ENCODE measurements at regions not wholly inside any gene's neighbourhood (a gene's known extent, or its start where the extent isn't known, plus 50 kb on each side); places are given as distances from the start of the nearest gene placed in this dataset.

- intact Hi-C loops (cut with micrococcal nuclease): no loop called here
- H3K4me2 ChIP-seq (ENCODE audit: insufficient read depth, low read length): no peak overlapping the region
- no peak overlapping the region for H2AFZ ChIP-seq (ENCODE audit: low read depth, low read length)
- no peaks in the 10 kb centered on the region for H3K36me3 ChIP-seq (ENCODE audit: control insufficient read depth, insufficient read depth, low read length)
- 0% methylated on average over 1 of the region's 1 CpG for WGBS (ENCODE audit: insufficient coverage, low coverage, missing lambda C conversion rate)
- in situ Hi-C loops (cut with MboI): no loop called here
- H3K4me3 ChIP-seq: no peak overlapping the region
- no peak for DNase-seq (ENCODE audit: extremely low read depth in 1 of 4, low spot score in 3 of 4)
- no TSS peak for BruUV-seq (replicated peaks)
- H3K9ac ChIP-seq (ENCODE audit: insufficient read depth in 1 of 2, low read depth in 2 of 2, low read length in 2 of 2): no peak overlapping the region
- H3K4me1 ChIP-seq (replicated peaks in 1 of 2; ENCODE audit: control insufficient read depth in 2 of 2, insufficient read depth in 2 of 2, low read length in 2 of 2): no peaks in the 10 kb centered on the region
- no peaks in the 10 kb centered on the region for H3K9me1 ChIP-seq (ENCODE audit: control insufficient read depth, insufficient read depth, low read length)
- POLR2A ChIA-PET: no interaction called here
- peak; percentile 63 for TF ChIP-seq SPI1 (IDR thresholded peaks at IDR 0.05; ENCODE audit: borderline replicate concordance, low read depth, low read length)
- TF ChIP-seq ASH1L (IDR thresholded peaks at IDR 0.05; ENCODE audit: borderline replicate concordance, low read depth, partially characterized antibody): no peak
- H4K20me1 ChIP-seq (replicated peaks; ENCODE audit: control insufficient read depth, insufficient read depth, low read length): no peaks in the 10 kb centered on the region
- H3K27me3 ChIP-seq (ENCODE audit: control insufficient read depth in 2 of 2, insufficient read depth in 2 of 2, low read length in 2 of 2): no peaks in the 10 kb centered on the region
- H3K79me2 ChIP-seq (ENCODE audit: control insufficient read depth, insufficient read depth, low read length): no peaks in the 10 kb centered on the region
- H3K27ac ChIP-seq (ENCODE audit: extremely low read depth, low read depth, low read length): no peak overlapping the region
- no peaks in the 10 kb centered on the region for H3K9me3 ChIP-seq (replicated peaks; ENCODE audit: control insufficient read depth, insufficient read depth, low read depth, low read length)
- CTCF ChIA-PET (ENCODE audit: low intra/inter-chr PET ratio): interaction anchor here (0.6 kb wide), 1 partner anchor 1262 kb away, joined by 3 read pairs; no protein-coding TSS in a partner anchor
- FAIRE-seq: no peak
- ATAC-seq: no peak
Measured at GRCh38 chr3:193008654-193009053, 91.0 kb upstream of the MB21D2 start.

- H3K36me3 ChIP-seq (ENCODE audit: control insufficient read depth, insufficient read depth, low read length): no peaks in the 10 kb centered on the region
- H3K9me1 ChIP-seq (ENCODE audit: control insufficient read depth, insufficient read depth, low read length): no peaks in the 10 kb centered on the region
- intact Hi-C loops (cut with micrococcal nuclease) (no loop called here), in situ Hi-C loops (cut with MboI) (no loop called here)
- ATAC-seq (no peak), DNase-seq (ENCODE audit: extremely low read depth in 1 of 4, low spot score in 3 of 4) (no peak), FAIRE-seq (no peak)
- CTCF ChIA-PET (ENCODE audit: low intra/inter-chr PET ratio): no interaction called here
- no peak overlapping the region for H2AFZ ChIP-seq (ENCODE audit: low read depth, low read length)
- no peak overlapping the region for H3K4me2 ChIP-seq (ENCODE audit: insufficient read depth, low read length)
- no peak overlapping the region for H3K4me3 ChIP-seq
- whole genome bisulfite sequencing (ENCODE audit: insufficient coverage, low coverage, missing lambda C conversion rate): 0% methylated on average over 2 of the region's 2 CpGs
- no peak overlapping the region for H3K27ac ChIP-seq (ENCODE audit: extremely low read depth, low read depth, low read length)
- POLR2A ChIA-PET: interaction anchor here (0.7 to 0.9 kb wide), 2 partner anchors 47 to 130 kb away, joined by 3 to 4 read pairs; no protein-coding TSS in a partner anchor
- no peaks in the 10 kb centered on the region for H3K9me3 ChIP-seq (replicated peaks; ENCODE audit: control insufficient read depth, insufficient read depth, low read depth, low read length)
- no peaks in the 10 kb centered on the region for H3K27me3 ChIP-seq (ENCODE audit: control insufficient read depth in 2 of 2, insufficient read depth in 2 of 2, low read length in 2 of 2)
- no peaks in the 10 kb centered on the region for H4K20me1 ChIP-seq (replicated peaks; ENCODE audit: control insufficient read depth, insufficient read depth, low read length)
- H3K9ac ChIP-seq (ENCODE audit: insufficient read depth in 1 of 2, low read depth in 2 of 2, low read length in 2 of 2): no peak overlapping the region
- no peaks in the 10 kb centered on the region for H3K79me2 ChIP-seq (ENCODE audit: control insufficient read depth, insufficient read depth, low read length)
- H3K4me1 ChIP-seq (replicated peaks in 1 of 2; ENCODE audit: control insufficient read depth in 2 of 2, insufficient read depth in 2 of 2, low read length in 2 of 2): no peaks in the 10 kb centered on the region
- BruUV-seq (replicated peaks): no TSS peak
- no peak for TF ChIP-seq POU5F1 (IDR thresholded peaks at IDR 0.05; ENCODE audit: borderline replicate concordance, low read depth, low read length, partially characterized antibody)
- no peak for TF ChIP-seq ZMIZ1 (IDR thresholded peaks at IDR 0.05; ENCODE audit: low read depth in 2 of 2, low read length in 2 of 2)
- TF ChIP-seq ZBTB9 (CRISPR knock-in tag; IDR thresholded peaks at IDR 0.05): no peak
- no peak for TF ChIP-seq RHOXF2B (CRISPR knock-in tag; conservative IDR thresholded peaks at IDR 0.05)
- TF ChIP-seq PML (IDR thresholded peaks at IDR 0.05; ENCODE audit: low read length): no peak
- TF ChIP-seq ZNF584 (CRISPR knock-in tag; IDR thresholded peaks at IDR 0.05; ENCODE audit: low read depth): no peak
- no peak for TF ChIP-seq PATZ1 (CRISPR knock-in tag; IDR thresholded peaks at IDR 0.05; ENCODE audit: borderline replicate concordance)
Measured at GRCh38 chr3:193010191-193010590, 92.5 kb upstream of the MB21D2 start.
